ENCODE measurements at regions not wholly inside any gene's neighbourhood (a gene's known extent, or its start where the extent isn't known, plus 50 kb on each side); places are given as distances from the start of the nearest gene placed in this dataset.

- H3K27me3 Mint-ChIP-seq, result peaks cover 2% of the 10 kb centered on the region
- no peak for TF ChIP-seq CTCF (IDR thresholded peaks at IDR 0.05)
- no peak overlapping the region for H3K27ac Mint-ChIP-seq
- POLR2A ChIA-PET, result no interaction called here
- no peaks in the 10 kb centered on the region for H3K36me3 Mint-ChIP-seq (ENCODE audit: low read depth)
- ATAC-seq (ENCODE audit: low read depth) (no peak), DNase-seq (no peak)
- intact Hi-C loops (cut with micrococcal nuclease), result no loop called here
- CTCF ChIA-PET, result no interaction called here
- H3K9me3 Mint-ChIP-seq, result peaks cover 3% of the 10 kb centered on the region
- no peak overlapping the region for H3K4me3 Mint-ChIP-seq
- H3K4me1 Mint-ChIP-seq, result no peaks in the 10 kb centered on the region
Observed at GRCh38 chr6:15101130-15101529, 144.7 kb upstream of the JARID2 start.

- CTCF ChIA-PET, result no interaction called here
- no peaks in the 10 kb centered on the region for H3K36me3 Mint-ChIP-seq (ENCODE audit: low read depth)
Observed at GRCh38 chr6:15102241-15102640, 143.6 kb upstream of the JARID2 start.

GRCh38 chr6:15106958-15107643 is 138.8 kb upstream of the JARID2 start:
- no peak for ATAC-seq (ENCODE audit: low read depth)
- peaks cover 7% of the 10 kb centered on the region for H3K9me3 Mint-ChIP-seq
- H3K27ac Mint-ChIP-seq, result no peak overlapping the region
- H3K27me3 Mint-ChIP-seq, result peaks cover 2% of the 10 kb centered on the region
- H3K4me1 Mint-ChIP-seq, result peaks cover 3% of the 10 kb centered on the region
- CTCF ChIA-PET, result no interaction called here
- TF ChIP-seq CTCF (IDR thresholded peaks at IDR 0.05), result no peak
- no peak for DNase-seq
- no peaks in the 10 kb centered on the region for H3K36me3 Mint-ChIP-seq (ENCODE audit: low read depth)
- no peak overlapping the region for H3K4me3 Mint-ChIP-seq
- intact Hi-C loops (cut with micrococcal nuclease), result no loop called here
- POLR2A ChIA-PET, result no interaction called here

More at GRCh38 chr6:15102241-15102640, 143.6 kb upstream of the JARID2 start:
- no peaks in the 10 kb centered on the region for H3K4me1 Mint-ChIP-seq
- no peak overlapping the region for H3K4me3 Mint-ChIP-seq
- TF ChIP-seq CTCF (IDR thresholded peaks at IDR 0.05), result no peak
- no peak for ATAC-seq (ENCODE audit: low read depth)
- DNase-seq, result no peak
- POLR2A ChIA-PET, result interaction anchor here (0.7 kb wide), 1 partner anchor 21 kb away, joined by 7 read pairs; no protein-coding TSS in a partner anchor
- intact Hi-C loops (cut with micrococcal nuclease), result no loop called here
- H3K27ac Mint-ChIP-seq, result no peak overlapping the region
- H3K27me3 Mint-ChIP-seq, result peaks cover 2% of the 10 kb centered on the region
- peaks cover 7% of the 10 kb centered on the region for H3K9me3 Mint-ChIP-seq

- DNase-seq (no peak), ATAC-seq (ENCODE audit: low read depth) (no peak)
- H3K4me3 Mint-ChIP-seq, result no peak overlapping the region
- H3K9me3 Mint-ChIP-seq, result peaks cover 7% of the 10 kb centered on the region
- intact Hi-C loops (cut with micrococcal nuclease), result no loop called here
- CTCF ChIA-PET, result no interaction called here
- H3K27me3 Mint-ChIP-seq, result peaks cover 2% of the 10 kb centered on the region
- POLR2A ChIA-PET, result no interaction called here
- TF ChIP-seq CTCF (IDR thresholded peaks at IDR 0.05), result no peak
- H3K4me1 Mint-ChIP-seq, result peaks cover 3% of the 10 kb centered on the region
- H3K36me3 Mint-ChIP-seq (ENCODE audit: low read depth), result no peaks in the 10 kb centered on the region
- no peak overlapping the region for H3K27ac Mint-ChIP-seq
Observed at GRCh38 chr6:15107644-15108382, 138.1 kb upstream of the JARID2 start.

GRCh38 chr6:15108383-15108715 is 137.5 kb upstream of the JARID2 start:
- intact Hi-C loops (cut with micrococcal nuclease), result no loop called here
- peaks cover 7% of the 10 kb centered on the region for H3K9me3 Mint-ChIP-seq
- peaks cover 2% of the 10 kb centered on the region for H3K27me3 Mint-ChIP-seq
- H3K4me3 Mint-ChIP-seq, result no peak overlapping the region
- TF ChIP-seq CTCF (IDR thresholded peaks at IDR 0.05), result no peak
- POLR2A ChIA-PET, result no interaction called here
- DNase-seq (no peak), ATAC-seq (ENCODE audit: low read depth) (no peak)
- CTCF ChIA-PET, result no interaction called here
- H3K4me1 Mint-ChIP-seq, result peaks cover 3% of the 10 kb centered on the region
- H3K36me3 Mint-ChIP-seq (ENCODE audit: low read depth), result no peaks in the 10 kb centered on the region
- no peak overlapping the region for H3K27ac Mint-ChIP-seq

Data from activated B cell treated with CpG ODN at 0.5 μM for 24 hours (primary cell).